Fibroblast of skin of right biceps (primary cell): ENCODE measurements at regions not wholly inside any gene's neighbourhood (a gene's known extent, or its start where the extent isn't known, plus 50 kb on each side); places are given as distances from the start of the nearest gene placed in this dataset.

Source experiments
- DNase-seq: peaks from one replicate; pipeline ENCODE4 v3.0.0-alpha.2; 2013

- DNase-seq, result peak; percentile 36
These were observed 65.3 kb upstream of the SHISA3 start for GRCh38 chr4:42331914-42332368.

DNA sequence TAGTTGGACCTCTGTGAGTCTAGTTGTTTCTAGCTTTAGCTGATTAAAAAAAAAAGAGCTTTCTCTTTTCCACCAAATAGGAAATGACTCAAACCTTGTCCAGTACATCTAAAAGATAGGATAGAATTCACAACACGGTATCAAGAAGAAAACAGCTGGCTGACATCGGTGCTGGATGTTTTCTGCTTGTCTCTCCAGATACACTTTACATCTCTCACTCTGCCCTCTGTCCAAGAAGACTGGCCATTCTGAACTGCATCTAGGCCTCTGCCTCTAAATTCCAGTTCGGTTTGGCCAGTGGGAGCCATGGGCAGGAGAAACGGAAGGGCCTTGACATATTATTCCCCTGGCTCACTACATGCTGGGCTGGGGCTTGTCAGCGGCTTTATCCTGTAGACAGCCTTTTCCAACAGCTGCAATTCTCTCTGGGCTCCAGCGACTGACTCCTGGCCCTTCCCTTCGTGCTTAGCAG is 57.3 kb upstream of the SHISA3 start:
- DNase-seq, result peak; percentile 23

DNA sequence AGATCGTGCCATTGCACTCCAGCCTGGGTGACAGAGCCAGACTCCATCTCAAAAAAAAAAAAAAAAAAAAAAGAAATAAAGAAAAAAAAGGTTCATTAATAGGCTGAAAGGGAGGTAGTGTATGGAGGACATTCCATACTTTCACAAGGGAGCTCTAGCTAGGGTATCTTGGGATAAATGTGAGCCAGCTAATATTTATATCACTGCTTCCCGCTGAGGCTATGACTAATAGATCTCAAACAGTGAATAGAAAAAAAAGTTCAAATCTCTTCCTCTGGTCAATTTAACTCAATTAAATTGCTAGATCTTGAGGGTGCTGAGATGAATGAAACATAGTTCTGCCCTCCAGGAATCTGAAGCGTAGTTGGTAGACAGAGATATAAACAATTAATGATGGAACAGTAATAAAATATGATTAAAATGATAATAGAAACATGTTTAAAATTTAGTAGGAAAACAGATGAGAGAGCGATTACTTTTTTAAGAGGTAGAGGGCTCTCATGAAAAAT is 55.7 kb upstream of the SHISA3 start:
- peak; percentile 5 for DNase-seq

DNA sequence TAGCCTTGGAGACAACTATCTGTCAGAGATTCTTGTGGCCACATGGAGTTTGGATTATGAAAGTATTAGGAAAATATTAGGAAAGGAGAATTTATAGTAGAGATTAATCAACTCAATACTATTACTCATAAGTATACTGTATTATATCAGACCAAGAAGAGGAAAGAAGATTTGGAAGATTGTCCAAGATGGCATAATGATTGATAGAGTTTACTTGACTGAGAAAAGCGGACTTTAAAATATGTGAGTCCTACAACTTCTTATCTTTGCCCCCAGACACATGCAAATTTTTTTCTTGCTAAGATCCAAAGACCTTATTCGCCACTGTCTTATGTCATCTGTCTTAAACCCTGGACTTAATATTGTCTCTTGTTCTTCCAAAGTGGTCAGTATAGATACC is 54.8 kb upstream of the SHISA3 start:
- no peak for DNase-seq

- no peak for DNase-seq
These were observed 53.0 kb upstream of the SHISA3 start for GRCh38 chr4:42344309-42344708.

GRCh38 chr4:42344749-42345148 is 52.5 kb upstream of the SHISA3 start:
- DNase-seq, result no peak

DNA sequence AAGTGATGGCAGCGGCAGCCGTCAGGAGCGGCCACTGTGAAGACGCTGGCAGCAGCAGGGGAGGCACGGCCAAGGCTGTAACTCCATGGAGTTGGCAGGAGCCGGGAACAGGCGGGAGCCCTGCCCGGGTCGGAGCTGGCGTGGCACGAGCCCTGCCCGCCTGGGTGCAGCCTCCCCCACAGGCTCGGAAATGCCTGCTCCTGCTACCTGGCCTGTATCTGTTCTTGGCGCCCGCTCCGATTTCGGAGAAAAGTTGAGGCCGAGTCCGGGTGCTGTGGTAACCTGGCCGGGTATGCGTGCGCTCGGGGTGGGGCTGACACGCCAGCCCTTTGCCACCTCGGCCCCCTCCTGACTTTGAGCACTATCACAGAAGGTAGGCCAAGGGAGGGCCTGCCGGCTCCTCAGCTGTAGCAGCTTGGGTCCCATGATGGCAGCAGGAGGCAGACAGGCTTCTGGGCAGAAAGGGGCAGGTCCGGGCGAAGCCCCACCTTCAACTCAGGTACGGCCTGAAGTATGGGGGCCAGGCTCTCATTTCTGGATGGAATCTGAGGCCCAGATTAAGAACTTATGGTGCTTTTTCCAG is 51.2 kb upstream of the SHISA3 start:
- DNase-seq, result no peak

DNA sequence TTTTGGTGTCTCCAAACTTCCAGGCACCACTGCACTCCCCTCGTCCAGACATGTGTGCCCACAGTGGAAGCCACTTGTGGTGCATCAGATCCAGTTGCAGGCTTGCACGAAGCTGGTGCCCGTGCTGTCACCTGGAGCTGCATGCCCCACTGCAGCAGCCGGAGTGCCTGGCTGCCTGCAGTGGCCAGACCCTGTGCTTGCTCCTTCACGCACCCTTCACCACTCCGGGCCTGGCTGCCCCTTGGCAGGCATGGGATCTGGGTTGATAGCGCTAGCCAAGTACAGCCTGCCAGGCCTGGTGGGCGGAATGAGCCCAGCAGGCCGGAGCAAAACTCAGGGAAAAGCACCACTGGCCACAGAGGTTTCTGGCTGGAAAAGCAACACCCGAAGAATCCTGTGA is 50.2 kb upstream of the SHISA3 start:
- no peak for DNase-seq
